Mammary epithelial cell (primary cell): ENCODE measurements at regions not wholly inside any gene's neighbourhood (a gene's known extent, or its start where the extent isn't known, plus 50 kb on each side); places are given as distances from the start of the nearest gene placed in this dataset.

Experiments
- CTCF ChIP-seq, 2 donors: IDR thresholded peaks in 1 of 2; conservative IDR thresholded peaks in 1 of 2; 2 replicates each; pipeline ENCODE4 v1.5.1; 2011 to 2012; ENCODE audit warnings: inconsistent platforms in 2 of 2, low read length in 2 of 2, mild to moderate bottlenecking in 2 of 2, control low read depth in 1 of 2, low read depth in 1 of 2; ENCODE audit not compliant: insufficient read depth in 1 of 2; ENCODE audit errors: extremely low read depth in 1 of 2
- EZH2 ChIP-seq: IDR thresholded peaks from 2 replicates; pipeline ENCODE4 v1.6.1; 2012; ENCODE audit warnings: low read length, inconsistent platforms, borderline replicate concordance

GRCh38 chr6:17018425-17018824, 83.4 kb upstream of the STMND1 start:
- TF ChIP-seq CTCF (conservative IDR thresholded peaks at IDR 0.05 in 1 of 2, IDR thresholded peaks at IDR 0.05 in 1 of 2; ENCODE audit: extremely low read depth in 1 of 2, insufficient read depth in 1 of 2, low read depth in 1 of 2, low read length in 2 of 2) (no peak), EZH2 (no peak)
